HPDE6-E6E7 (cell line): ENCODE measurements at regions not wholly inside any gene's neighbourhood (a gene's known extent, or its start where the extent isn't known, plus 50 kb on each side); places are given as distances from the start of the nearest gene placed in this dataset.
A peak's percentile ranks its signal among the peaks of the same experiment; 100 is the strongest.

Source experiments
- DNase-seq: peaks from one replicate; pipeline ENCODE4 v3.0.0; 2011; ENCODE audit warnings: missing footprints; ENCODE audit errors: extremely low spot score

GRCh38 chrX:113743069-113743468, 840.8 kb upstream of the HTR2C start:
- no peak for DNase-seq

- DNase-seq = peak; percentile 1
Observed at GRCh38 chrX:113741744-113742143, 842.1 kb upstream of the HTR2C start.

GRCh38 chrX:113728937-113729336, 854.9 kb upstream of the HTR2C start:
- DNase-seq = no peak

- DNase-seq = no peak
Observed at GRCh38 chrX:113726898-113727297, 857.0 kb upstream of the HTR2C start.

GRCh38 chrX:113726466-113726865, 857.4 kb upstream of the HTR2C start:
- no peak for DNase-seq

- no peak for DNase-seq
Observed at GRCh38 chrX:113726009-113726408, 857.9 kb upstream of the HTR2C start.

- no peak for DNase-seq
Observed at GRCh38 chrX:113699939-113700338, 859.3 kb upstream of the AMOT start.

GRCh38 chrX:113675278-113675677, 834.6 kb upstream of the AMOT start:
- no peak for DNase-seq

GRCh38 chrX:113651306-113651705, 810.7 kb upstream of the AMOT start:
- DNase-seq = no peak

GRCh38 chrX:113644426-113644825, 803.8 kb upstream of the AMOT start:
- DNase-seq = no peak

- no peak for DNase-seq
Observed at GRCh38 chrX:113634565-113634964, 793.9 kb upstream of the AMOT start.

- no peak for DNase-seq
Observed at GRCh38 chrX:113629326-113629725, 788.7 kb upstream of the AMOT start.

- no peak for DNase-seq
Observed at GRCh38 chrX:113594123-113594841, 753.7 kb upstream of the AMOT start.

- DNase-seq = no peak
Observed at GRCh38 chrX:113586281-113586898, 745.8 kb upstream of the AMOT start.

GRCh38 chrX:113580486-113580885, 739.9 kb upstream of the AMOT start:
- no peak for DNase-seq

GRCh38 chrX:113558576-113558975, 717.9 kb upstream of the AMOT start:
- DNase-seq = no peak

- no peak for DNase-seq
Observed at GRCh38 chrX:113551919-113552318, 711.3 kb upstream of the AMOT start.

GRCh38 chrX:113548308-113549015, 707.8 kb upstream of the AMOT start:
- no peak for DNase-seq

GRCh38 chrX:113545040-113545439, 704.4 kb upstream of the AMOT start:
- DNase-seq = no peak

GRCh38 chrX:113539599-113540356, 699.1 kb upstream of the AMOT start:
- no peak for DNase-seq

GRCh38 chrX:113529426-113530013, 688.9 kb upstream of the AMOT start:
- no peak for DNase-seq

- DNase-seq = no peak
Observed at GRCh38 chrX:113522814-113523213, 682.2 kb upstream of the AMOT start.
